Endothelial cell of hepatic sinusoid (primary cell): ENCODE measurements at regions not wholly inside any gene's neighbourhood (a gene's known extent, or its start where the extent isn't known, plus 50 kb on each side); places are given as distances from the start of the nearest gene placed in this dataset.

ENCODE experiments used
- in situ Hi-C: cut with HindIII; loops from 2 replicates; pipeline ENCODE4 v1.10.0; 2017; ENCODE audit warnings: low sequenced_read_pairs

- in situ Hi-C loops, result loop anchor here (5.0 kb wide), 1 partner anchor 79 kb away; no protein-coding TSS in a partner anchor
Observed at GRCh38 chr6:81256223-81256622, 496.3 kb downstream of the TENT5A start.

DNA sequence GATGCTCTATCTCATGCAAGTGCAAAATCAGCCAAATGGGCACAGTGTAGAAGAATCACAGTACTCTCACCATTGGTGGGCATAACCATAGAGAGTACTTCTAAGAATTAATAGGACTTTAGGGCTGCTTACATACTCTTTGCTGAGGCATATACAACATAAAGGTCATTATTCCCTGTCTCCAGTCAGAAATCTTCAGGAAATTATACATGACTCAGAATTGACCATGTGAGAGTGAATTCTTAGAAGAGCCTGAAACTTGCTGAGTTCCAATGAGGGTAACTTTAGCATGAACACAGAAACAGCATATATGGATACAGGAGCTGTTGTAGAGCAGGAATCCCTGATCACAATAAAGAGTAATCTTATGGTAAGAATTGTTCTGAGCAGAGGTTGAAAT is 498.7 kb downstream of the TENT5A start:
- in situ Hi-C loops, result no loop called here

GRCh38 chr6:81252231-81252630 is 500.2 kb downstream of the TENT5A start:
- in situ Hi-C loops, result no loop called here

DNA sequence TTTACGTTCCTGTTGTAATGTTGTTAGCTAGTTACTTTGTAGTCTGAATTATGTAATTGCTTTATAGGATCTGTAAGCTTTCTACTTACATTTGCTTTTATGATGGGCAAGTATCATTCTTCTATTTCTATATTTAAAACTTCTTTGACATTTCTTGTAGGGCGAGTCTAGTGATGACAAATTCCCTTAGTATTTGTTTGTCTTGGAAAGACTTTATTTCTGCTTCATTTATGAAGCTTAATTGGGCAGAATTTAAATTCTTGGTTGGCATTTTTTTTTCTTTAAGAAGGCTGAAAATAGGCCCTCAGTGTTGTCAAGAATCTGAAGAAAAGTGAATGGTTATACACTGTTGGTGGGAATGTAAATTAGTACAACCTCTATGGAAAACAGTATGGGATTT is 506.3 kb downstream of the TENT5A start:
- in situ Hi-C loops, result no loop called here

DNA sequence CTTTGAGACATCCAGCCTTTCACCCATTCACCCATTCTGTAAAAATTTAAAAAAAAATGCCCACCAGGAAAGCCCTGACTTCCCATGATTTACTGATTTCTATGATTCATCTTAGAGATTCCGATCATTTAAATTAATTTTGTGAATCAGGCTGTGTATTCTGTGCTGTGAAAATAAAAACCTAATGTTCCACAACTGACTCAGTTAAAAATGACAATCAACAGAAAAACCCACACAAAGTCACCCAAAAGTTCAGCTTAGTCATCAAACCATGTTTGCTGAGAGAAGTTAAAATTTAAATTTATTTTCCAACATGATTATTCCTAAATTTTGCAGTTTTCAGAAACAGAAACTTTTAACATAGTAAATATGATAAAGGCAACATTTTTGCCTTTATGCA is 509.9 kb downstream of the TENT5A start:
- in situ Hi-C loops, result no loop called here

GRCh38 chr6:81241126-81242041 is 511.1 kb downstream of the TENT5A start:
- in situ Hi-C loops, result no loop called here

GRCh38 chr6:81238390-81238789 is 514.1 kb downstream of the TENT5A start:
- in situ Hi-C loops, result no loop called here

DNA sequence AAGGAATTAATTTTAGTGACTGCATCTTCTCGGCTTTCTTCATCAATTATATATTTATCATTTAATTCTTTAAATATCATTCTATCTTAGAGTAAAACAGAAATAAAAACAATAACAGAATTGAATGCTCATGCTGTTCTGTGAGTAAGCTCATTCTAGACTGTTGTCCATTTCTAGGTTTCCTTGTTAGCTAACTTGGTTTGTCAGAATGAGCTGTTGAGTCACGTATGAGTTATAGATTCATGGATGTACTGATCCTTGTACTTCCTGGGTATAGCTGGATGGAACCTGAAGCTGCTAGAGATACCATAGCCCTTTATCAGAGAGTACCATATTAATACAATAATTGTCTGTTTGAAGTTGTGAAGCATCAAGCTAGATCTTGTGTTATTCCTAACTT is 515.3 kb downstream of the TENT5A start:
- in situ Hi-C loops, result no loop called here

GRCh38 chr6:81235512-81235911 is 517.0 kb downstream of the TENT5A start:
- in situ Hi-C loops, result no loop called here

DNA sequence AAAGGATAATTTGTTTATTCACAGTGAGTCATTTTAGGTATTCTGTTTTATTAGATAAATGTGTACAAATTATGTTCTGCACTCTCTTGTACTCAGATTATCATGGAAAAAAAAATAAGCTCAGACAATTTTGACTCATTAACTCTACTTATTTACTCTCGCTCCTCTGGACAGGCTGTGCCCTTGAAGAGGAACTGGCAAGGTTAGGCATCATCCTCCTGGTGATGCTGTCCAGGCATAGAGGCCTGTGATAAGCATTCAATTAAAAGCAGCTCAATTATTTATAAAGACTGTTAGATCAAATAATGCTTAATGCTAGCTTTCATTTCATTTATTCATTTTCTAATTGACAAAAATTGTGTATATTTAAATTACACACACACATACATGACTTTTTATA is 518.5 kb downstream of the TENT5A start:
- in situ Hi-C loops, result no loop called here

DNA sequence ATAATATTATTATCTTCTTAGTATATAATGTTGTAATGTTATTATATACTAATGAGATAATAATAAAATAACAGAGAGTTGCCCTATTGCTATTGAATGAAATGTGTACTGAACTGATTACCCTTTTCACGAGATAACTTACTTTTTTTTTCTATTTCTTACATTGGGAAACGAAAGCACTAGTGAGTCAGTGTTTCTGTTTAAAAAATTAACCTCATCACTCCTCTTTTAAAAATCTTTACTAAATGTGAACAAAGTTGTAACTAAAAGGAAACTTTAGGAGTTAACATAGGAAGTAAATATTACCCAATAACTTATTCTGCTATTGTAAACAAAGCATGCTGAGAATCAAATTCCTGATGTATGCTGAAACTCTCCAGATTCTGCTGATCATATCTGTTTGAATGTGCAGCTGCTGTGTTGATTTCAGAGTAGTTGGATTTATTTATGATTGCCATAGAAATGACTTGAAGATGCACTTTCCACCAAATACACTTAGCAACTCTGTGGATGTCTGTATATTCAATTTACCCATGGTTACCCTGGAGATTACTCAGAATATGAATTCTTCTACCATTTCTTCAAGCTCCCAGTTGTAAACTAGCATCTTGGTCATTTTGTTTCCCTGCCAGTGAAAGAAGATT is 523.4 kb downstream of the TENT5A start:
- in situ Hi-C loops, result no loop called here

DNA sequence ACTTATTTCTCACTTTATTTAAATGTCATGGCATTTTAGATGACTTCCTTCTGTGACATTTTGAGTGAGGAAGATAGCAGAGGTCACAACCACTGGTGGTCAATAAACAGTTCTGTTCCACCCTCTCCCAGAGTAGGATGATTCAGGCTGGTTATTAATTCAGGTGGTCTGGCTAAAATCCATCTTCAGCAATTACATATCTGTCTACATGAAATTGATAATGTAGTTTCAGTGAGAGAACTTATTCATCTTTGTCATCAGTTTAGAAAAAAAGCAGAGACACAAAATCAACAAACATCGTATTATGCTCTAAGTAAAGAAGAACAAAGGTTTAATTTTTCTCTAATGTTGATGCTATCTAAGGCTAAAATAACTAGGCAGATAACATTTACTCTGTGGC is 525.5 kb downstream of the TENT5A start:
- in situ Hi-C loops, result no loop called here

DNA sequence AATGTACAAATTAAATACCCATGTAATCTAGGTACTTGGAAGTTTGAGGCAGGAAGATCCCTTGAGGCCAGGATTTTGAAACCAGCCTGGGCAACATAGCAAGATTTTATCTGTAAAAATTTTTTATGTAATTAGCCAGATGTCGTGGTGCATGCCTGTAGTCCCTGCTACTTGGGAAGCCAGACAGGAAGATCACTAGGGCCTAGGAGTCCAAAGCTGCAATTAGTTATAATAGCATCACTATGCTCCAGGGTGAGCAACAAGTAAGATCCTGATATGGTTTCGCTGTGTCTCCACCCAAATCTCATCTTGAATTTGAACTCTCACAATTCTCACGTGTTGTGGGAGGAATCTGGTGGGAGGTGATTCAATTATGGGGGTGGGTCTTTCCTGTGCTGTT is 535.8 kb downstream of the TENT5A start:
- in situ Hi-C loops, result no loop called here

DNA sequence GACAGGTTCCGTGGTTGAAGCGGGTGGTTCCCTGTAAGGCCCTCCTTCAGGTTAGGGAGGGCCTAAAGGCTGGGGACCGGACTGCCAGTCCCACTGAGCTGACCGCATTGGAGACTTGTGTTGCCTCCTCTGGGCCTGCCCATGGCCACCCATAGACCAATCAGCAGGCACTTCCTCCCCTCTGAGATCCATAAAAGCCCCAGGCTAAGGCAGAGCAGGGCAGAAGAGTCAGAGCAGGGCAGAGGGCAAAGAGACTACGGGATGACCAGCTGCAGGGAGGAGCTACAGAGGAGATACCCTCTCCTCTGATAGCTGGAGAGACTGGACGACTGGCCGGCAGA is 537.4 kb downstream of the TENT5A start:
- in situ Hi-C loops, result no loop called here

- in situ Hi-C loops, result no loop called here
Observed at GRCh38 chr6:81214414-81215091, 537.9 kb downstream of the TENT5A start.

GRCh38 chr6:81204731-81205130 is 547.8 kb downstream of the TENT5A start:
- in situ Hi-C loops, result no loop called here

GRCh38 chr6:81194374-81194773 is 558.1 kb downstream of the TENT5A start:
- in situ Hi-C loops, result no loop called here

- in situ Hi-C loops, result no loop called here
Observed at GRCh38 chr6:81172056-81172740, 580.3 kb downstream of the TENT5A start.

DNA sequence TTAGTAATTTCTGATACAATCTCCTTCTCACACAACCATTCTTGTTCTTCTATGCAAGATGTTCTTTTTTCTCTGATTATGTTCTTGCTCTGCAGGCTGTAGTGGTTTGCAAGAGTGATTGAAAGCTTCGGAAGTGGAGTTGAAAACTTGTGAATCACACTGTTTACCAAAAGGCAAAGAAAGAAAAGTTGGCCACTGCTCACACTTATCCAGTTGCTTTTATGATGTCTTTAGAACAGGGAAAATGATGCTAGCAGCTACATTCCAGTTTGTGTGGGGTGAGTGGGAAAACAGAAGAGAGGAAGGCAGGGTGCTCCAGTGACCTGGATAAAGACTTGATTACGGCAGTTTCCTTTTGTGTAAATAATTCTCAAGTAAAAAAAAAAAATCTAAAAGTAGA is 583.3 kb downstream of the TENT5A start:
- in situ Hi-C loops, result no loop called here

DNA sequence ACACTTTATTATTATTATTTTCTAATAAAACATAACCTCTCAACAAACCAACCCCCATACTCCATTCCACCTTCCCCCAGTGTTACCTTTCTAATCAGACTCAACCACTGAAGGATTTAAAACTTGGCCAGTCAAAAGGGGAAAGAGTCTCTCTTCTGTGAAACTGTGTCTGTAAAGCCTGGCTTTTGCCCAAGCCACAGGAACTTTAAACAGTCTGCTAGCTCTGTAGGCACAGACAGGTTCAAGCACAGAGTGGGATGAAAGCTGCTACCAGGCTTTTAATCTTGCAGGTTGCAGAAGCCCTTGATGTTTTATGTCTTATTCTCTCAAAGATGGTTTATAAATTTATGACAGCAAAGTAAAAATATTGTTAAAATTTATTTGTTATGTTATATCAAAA is 585.7 kb downstream of the TENT5A start:
- in situ Hi-C loops, result no loop called here

GRCh38 chr6:81158956-81159355 is 593.5 kb downstream of the TENT5A start:
- in situ Hi-C loops, result no loop called here
